MM.1S (cell line): ENCODE measurements at regions not wholly inside any gene's neighbourhood (a gene's known extent, or its start where the extent isn't known, plus 50 kb on each side); places are given as distances from the start of the nearest gene placed in this dataset.

Experiments used
- CTCF ChIP-seq: fragments of 300-600 bp; sonication (generic); IDR thresholded peaks from 2 replicates; pipeline ENCODE4 v1.5.1; 2016; ENCODE audit warnings: antibody characterized with exemption, low read length, mixed read lengths
- EZH2 ChIP-seq: fragments of 300-600 bp; sonication (generic); optimal IDR thresholded peaks from 2 replicates; pipeline ENCODE3; 2017; ENCODE audit warnings: low read depth, mild to moderate bottlenecking, antibody characterized with exemption, low read length, mixed read lengths

- TF ChIP-seq CTCF: no peak
- TF ChIP-seq EZH2: no peak
These were observed 120.5 kb downstream of the CCT6B start for GRCh38 chr17:34840750-34841149.
